HepG2 (cell line): ENCODE measurements at regions not wholly inside any gene's neighbourhood (a gene's known extent, or its start where the extent isn't known, plus 50 kb on each side); places are given as distances from the start of the nearest gene placed in this dataset.

Experiments used
- DPF2 ChIP-seq: sonication (generic); formaldehyde crosslinking; IDR thresholded peaks from 2 replicates; pipeline ENCODE4 v1.4.0; 2020; ENCODE audit warnings: mild to moderate bottlenecking, low read depth, missing genetic modification reagents, borderline replicate concordance
- GLI4 ChIP-seq: sonication (generic); formaldehyde crosslinking; IDR thresholded peaks from 2 replicates; pipeline ENCODE4 v1.5.1; 2020; ENCODE audit warnings: missing genetic modification reagents, mild to moderate bottlenecking, moderate library complexity, borderline replicate concordance
- KAT8 ChIP-seq: IDR thresholded peaks from 2 replicates; pipeline ENCODE4 v1.6.1; 2016; ENCODE audit warnings: missing genetic modification reagents, missing compliant biosample characterization
- TF ChIP-seq, protein P1 (sequence below): sonication (generic); formaldehyde crosslinking; IDR thresholded peaks from 2 replicates; pipeline ENCODE4 v1.4.0; 2020; ENCODE audit warnings: low read depth, mild to moderate bottlenecking, missing genetic modification reagents

GRCh38 chr10:36636879-36637278 is 488.5 kb upstream of the ANKRD30A start:
- TF ChIP-seq, protein P1, sequence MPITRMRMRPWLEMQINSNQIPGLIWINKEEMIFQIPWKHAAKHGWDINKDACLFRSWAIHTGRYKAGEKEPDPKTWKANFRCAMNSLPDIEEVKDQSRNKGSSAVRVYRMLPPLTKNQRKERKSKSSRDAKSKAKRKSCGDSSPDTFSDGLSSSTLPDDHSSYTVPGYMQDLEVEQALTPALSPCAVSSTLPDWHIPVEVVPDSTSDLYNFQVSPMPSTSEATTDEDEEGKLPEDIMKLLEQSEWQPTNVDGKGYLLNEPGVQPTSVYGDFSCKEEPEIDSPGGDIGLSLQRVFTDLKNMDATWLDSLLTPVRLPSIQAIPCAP: no peak
- no peak for TF ChIP-seq KAT8 (CRISPR knock-in tag)
- no peak for TF ChIP-seq GLI4 (CRISPR knock-in tag)
- no peak for TF ChIP-seq DPF2 (CRISPR knock-in tag)
